ENCODE measurements at regions not wholly inside any gene's neighbourhood (a gene's known extent, or its start where the extent isn't known, plus 50 kb on each side); places are given as distances from the start of the nearest gene placed in this dataset.

GRCh38 chr3:99287876-99288275 is 350.5 kb upstream of the COL8A1 start:
- 27 to 31% methylated on average over 2 of the region's 2 CpGs for WGBS, 2 donors
- Histone ChIP-seq H3K27ac (peak overlapping the region in 3 of 4 donors; percentile 71 to 78 (median 73)), H3K4me3 (no peak overlapping the region), H3K4me1 (peaks cover 0 to 23% (median 0%) of the 10 kb centered on the region in 3 donors), H3K36me3 (no peaks in the 10 kb centered on the region), H3K27me3 (no peaks in the 10 kb centered on the region), H3K9me3 (no peaks in the 10 kb centered on the region)
- intact Hi-C loops (cut with DNase I) = no loop called here
- no peak for TF ChIP-seq POLR2A (IDR thresholded peaks at IDR 0.05)
- TF ChIP-seq, protein P1, sequence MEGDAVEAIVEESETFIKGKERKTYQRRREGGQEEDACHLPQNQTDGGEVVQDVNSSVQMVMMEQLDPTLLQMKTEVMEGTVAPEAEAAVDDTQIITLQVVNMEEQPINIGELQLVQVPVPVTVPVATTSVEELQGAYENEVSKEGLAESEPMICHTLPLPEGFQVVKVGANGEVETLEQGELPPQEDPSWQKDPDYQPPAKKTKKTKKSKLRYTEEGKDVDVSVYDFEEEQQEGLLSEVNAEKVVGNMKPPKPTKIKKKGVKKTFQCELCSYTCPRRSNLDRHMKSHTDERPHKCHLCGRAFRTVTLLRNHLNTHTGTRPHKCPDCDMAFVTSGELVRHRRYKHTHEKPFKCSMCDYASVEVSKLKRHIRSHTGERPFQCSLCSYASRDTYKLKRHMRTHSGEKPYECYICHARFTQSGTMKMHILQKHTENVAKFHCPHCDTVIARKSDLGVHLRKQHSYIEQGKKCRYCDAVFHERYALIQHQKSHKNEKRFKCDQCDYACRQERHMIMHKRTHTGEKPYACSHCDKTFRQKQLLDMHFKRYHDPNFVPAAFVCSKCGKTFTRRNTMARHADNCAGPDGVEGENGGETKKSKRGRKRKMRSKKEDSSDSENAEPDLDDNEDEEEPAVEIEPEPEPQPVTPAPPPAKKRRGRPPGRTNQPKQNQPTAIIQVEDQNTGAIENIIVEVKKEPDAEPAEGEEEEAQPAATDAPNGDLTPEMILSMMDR (IDR thresholded peaks at IDR 0.05) = no peak
- DNase-seq = no peak

- no peak for DNase-seq
- no peaks in the 10 kb centered on the region for H3K27me3 ChIP-seq
These were observed 352.0 kb upstream of the COL8A1 start for GRCh38 chr3:99286266-99286845.

DNA sequence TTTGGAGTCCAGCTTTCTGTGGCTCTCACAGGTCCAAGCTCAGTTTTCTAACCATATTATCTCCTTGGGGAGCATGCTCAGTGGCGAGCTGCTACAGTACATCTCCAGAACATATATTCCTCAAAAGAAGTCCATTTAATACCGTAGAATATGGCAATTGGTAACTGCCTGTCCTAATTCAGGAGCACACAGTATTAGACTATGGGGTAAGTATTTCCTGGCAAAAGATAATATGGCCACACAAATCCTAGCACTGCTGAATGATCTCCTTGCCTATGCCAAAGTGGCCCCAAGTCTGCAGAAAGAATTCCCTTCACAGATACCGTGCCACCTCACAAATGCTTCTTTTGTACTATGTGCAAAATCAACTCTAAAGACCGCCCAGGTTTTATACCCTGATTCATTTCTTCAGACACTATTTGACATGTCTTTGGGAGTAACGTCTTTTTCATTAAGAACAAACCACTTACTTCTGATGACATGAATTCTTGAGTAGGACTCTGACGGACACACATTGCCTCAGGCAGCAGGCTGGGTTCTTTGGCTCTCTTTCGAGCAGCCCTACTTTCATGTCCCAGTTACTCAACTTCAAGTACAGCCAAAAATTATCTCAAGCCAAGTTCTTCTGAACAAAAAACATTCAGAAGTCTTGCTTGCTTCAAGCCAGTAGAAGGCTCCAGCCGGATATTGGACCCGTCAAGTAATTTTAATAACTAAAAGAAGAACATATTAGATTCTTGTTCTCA is 368.3 kb upstream of the DCBLD2 start:
- no peaks in the 10 kb centered on the region for H3K36me3 ChIP-seq
- no peak overlapping the region for H3K4me3 ChIP-seq
- TF ChIP-seq POLR2A (IDR thresholded peaks at IDR 0.05) = no peak
- TF ChIP-seq, protein P1 (IDR thresholded peaks at IDR 0.05) = no peak
- no peaks in the 10 kb centered on the region for H3K9me3 ChIP-seq
- intact Hi-C loops (cut with DNase I) = no loop called here
- H3K4me1 ChIP-seq = peaks cover 0 to 16% (median 0%) of the 10 kb centered on the region in 3 donors
- WGBS, 2 donors = 37 to 51% methylated on average over 9 of the region's 9 CpGs
- no peak for DNase-seq
- no peaks in the 10 kb centered on the region for H3K27me3 ChIP-seq
- peak overlapping the region in 2 of 4 donors; percentile 13 to 60 for H3K27ac ChIP-seq

More at GRCh38 chr3:99286266-99286845, 352.0 kb upstream of the COL8A1 start:
- intact Hi-C loops (cut with DNase I) = no loop called here
- Histone ChIP-seq H3K4me3 (no peak overlapping the region), H3K36me3 (no peaks in the 10 kb centered on the region), H3K27ac (peak overlapping the region in 2 of 4 donors; percentile 16 to 43), H3K9me3 (no peaks in the 10 kb centered on the region), H3K4me1 (peaks cover 0 to 23% (median 0%) of the 10 kb centered on the region in 3 donors)
- TF ChIP-seq POLR2A (IDR thresholded peaks at IDR 0.05) = no peak
- TF ChIP-seq, protein P1 (IDR thresholded peaks at IDR 0.05) = no peak

DNA sequence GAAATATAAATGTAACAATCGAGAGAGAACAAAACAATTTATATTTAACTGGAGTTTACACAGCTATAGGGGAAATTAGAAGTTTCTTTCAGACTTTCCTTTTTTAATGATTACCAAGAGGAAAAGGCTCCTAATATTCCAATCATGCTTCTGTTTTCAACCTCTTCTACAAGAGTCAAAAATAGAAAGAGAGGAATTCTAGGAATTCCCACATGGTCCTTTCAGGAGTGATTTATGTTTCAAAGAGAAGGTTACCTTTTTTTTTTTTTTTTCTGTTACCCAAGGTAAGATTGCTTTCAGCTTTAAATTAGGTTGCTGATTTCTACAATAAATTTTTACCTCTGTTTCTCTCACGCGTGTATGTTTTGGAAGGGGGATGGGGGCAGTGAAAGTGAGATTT is 355.3 kb upstream of the DCBLD2 start:
- peaks cover 0 to 3% (median 0%) of the 10 kb centered on the region in 3 donors for H3K4me1 ChIP-seq
- no peaks in the 10 kb centered on the region for H3K9me3 ChIP-seq
- no peak for TF ChIP-seq POLR2A (IDR thresholded peaks at IDR 0.05)
- TF ChIP-seq, protein P1 (IDR thresholded peaks at IDR 0.05) = no peak
- no peaks in the 10 kb centered on the region for H3K27me3 ChIP-seq
- no peak for DNase-seq
- 85 to 87% methylated on average over 3 of the region's 3 CpGs for WGBS, 2 donors
- H3K36me3 ChIP-seq = no peaks in the 10 kb centered on the region
- H3K4me3 ChIP-seq = no peak overlapping the region
- intact Hi-C loops (cut with DNase I) = no loop called here
- H3K27ac ChIP-seq = no peak overlapping the region

DNA sequence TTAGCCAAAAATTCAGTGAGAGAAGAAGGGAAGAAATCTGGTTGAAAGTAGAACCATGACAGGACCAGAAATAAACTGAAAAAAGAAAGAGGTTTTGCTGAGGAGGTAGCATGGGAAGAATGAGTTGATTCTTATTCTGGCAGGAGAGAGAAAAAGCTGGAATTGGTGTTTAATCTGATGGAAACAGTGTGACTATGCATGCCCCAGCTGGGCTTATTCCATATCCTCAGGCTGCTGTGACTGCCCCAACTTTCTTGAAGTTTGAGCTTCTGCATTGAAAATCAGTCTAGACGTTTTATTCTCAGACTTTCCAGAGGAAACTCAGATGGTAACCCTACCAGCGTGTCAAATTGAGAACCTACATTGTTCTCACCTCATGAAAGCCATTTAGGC is 352.5 kb upstream of the DCBLD2 start:
- no peak for DNase-seq
- Histone ChIP-seq H3K4me1 (peaks cover 0 to 29% (median 4%) of the 10 kb centered on the region in 3 donors), H3K4me3 (no peak overlapping the region), H3K27ac (no peak overlapping the region), H3K36me3 (no peaks in the 10 kb centered on the region), H3K9me3 (no peaks in the 10 kb centered on the region), H3K27me3 (no peaks in the 10 kb centered on the region)
- intact Hi-C loops (cut with DNase I) = no loop called here
- no peak for TF ChIP-seq POLR2A (IDR thresholded peaks at IDR 0.05)
- TF ChIP-seq, protein P1 (IDR thresholded peaks at IDR 0.05) = no peak
- WGBS, 2 donors = 34 to 50% methylated on average over 2 of the region's 2 CpGs

Data from esophagus squamous epithelium (tissue), 5 donors.